Activated CD8-positive, alpha-beta memory T cell treated with anti-CD3 and anti-CD28 coated beads, Interleukin-2, amount 50 U/mL, for 4 hours (primary cell): ENCODE measurements at regions not wholly inside any gene's neighbourhood (a gene's known extent, or its start where the extent isn't known, plus 50 kb on each side); places are given as distances from the start of the nearest gene placed in this dataset.

Experiments used
- DNase-seq: peaks from one replicate; pipeline ENCODE4 v3.0.0-alpha.2; 2020

GRCh38 chr7:10036693-10037092 lies 937.0 kb upstream of the PHF14 start:
- no peak for DNase-seq

GRCh38 chr7:10038351-10038750 lies 935.3 kb upstream of the PHF14 start:
- DNase-seq: no peak

- DNase-seq: no peak
These were observed 933.0 kb upstream of the PHF14 start for GRCh38 chr7:10040674-10041073.

- DNase-seq: no peak
These were observed 902.8 kb upstream of the PHF14 start for GRCh38 chr7:10070899-10071298.

GRCh38 chr7:10075866-10076265 lies 897.8 kb upstream of the PHF14 start:
- DNase-seq: no peak

- DNase-seq: no peak
These were observed 896.9 kb upstream of the PHF14 start for GRCh38 chr7:10076660-10077300.

GRCh38 chr7:10079572-10079971 lies 894.1 kb upstream of the PHF14 start:
- DNase-seq: no peak

- no peak for DNase-seq
These were observed 890.8 kb upstream of the PHF14 start for GRCh38 chr7:10082896-10083295.

- no peak for DNase-seq
These were observed 889.9 kb upstream of the PHF14 start for GRCh38 chr7:10083766-10084165.

- DNase-seq: no peak
These were observed 888.4 kb upstream of the PHF14 start for GRCh38 chr7:10085231-10085630.

- DNase-seq: no peak
These were observed 873.1 kb upstream of the PHF14 start for GRCh38 chr7:10100572-10100971.

- no peak for DNase-seq
These were observed 872.3 kb upstream of the PHF14 start for GRCh38 chr7:10101351-10101750.

GRCh38 chr7:10104292-10104691 lies 869.4 kb upstream of the PHF14 start:
- DNase-seq: no peak

- DNase-seq: no peak
These were observed 867.1 kb upstream of the PHF14 start for GRCh38 chr7:10106609-10107008.

GRCh38 chr7:10116511-10116910 lies 857.2 kb upstream of the PHF14 start:
- no peak for DNase-seq

- no peak for DNase-seq
These were observed 855.9 kb upstream of the PHF14 start for GRCh38 chr7:10117815-10118214.

- DNase-seq: no peak
These were observed 852.7 kb upstream of the PHF14 start for GRCh38 chr7:10120936-10121335.

- no peak for DNase-seq
These were observed 852.0 kb upstream of the PHF14 start for GRCh38 chr7:10121631-10122030.

- no peak for DNase-seq
These were observed 851.0 kb upstream of the PHF14 start for GRCh38 chr7:10122551-10123100.

GRCh38 chr7:10128748-10129147 lies 844.9 kb upstream of the PHF14 start:
- DNase-seq: no peak

GRCh38 chr7:10138087-10138854 lies 835.4 kb upstream of the PHF14 start:
- no peak for DNase-seq

- no peak for DNase-seq
These were observed 827.4 kb upstream of the PHF14 start for GRCh38 chr7:10146271-10146670.

- no peak for DNase-seq
These were observed 816.7 kb upstream of the PHF14 start for GRCh38 chr7:10156972-10157371.

GRCh38 chr7:10181996-10182395 lies 791.7 kb upstream of the PHF14 start:
- no peak for DNase-seq
